Left renal pelvis (tissue), 4 donors: ENCODE measurements at regions not wholly inside any gene's neighbourhood (a gene's known extent, or its start where the extent isn't known, plus 50 kb on each side); places are given as distances from the start of the nearest gene placed in this dataset.

Experiments
- DNase-seq, 4 donors: peaks; one replicate each; pipeline ENCODE4 v3.0.0-alpha.2; 2013; ENCODE audit warnings: low read depth in 4 of 4, low spot score in 3 of 4

DNA sequence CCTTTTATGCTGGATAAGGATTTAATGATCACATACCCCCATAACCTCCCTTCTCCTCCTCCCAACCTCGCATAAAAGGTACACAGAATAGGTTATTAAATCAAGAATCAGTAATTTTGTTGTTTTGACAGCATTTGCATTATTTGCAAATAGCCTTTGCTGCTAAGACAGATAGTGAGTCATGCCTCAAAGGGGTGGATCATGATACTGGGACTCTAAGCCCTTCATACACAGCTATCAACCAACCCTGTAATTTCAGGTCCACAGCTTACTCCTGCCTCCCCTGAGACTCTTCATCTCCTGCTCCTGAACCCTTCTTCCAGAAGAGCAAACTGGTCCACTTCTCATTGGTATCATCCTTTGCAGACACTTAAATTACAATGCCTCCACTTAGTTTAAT lies 73.8 kb upstream of the KLHL29 start:
- DNase-seq: no peak

GRCh38 chr2:23312996-23313606 lies 71.9 kb upstream of the KLHL29 start:
- no peak for DNase-seq

DNA sequence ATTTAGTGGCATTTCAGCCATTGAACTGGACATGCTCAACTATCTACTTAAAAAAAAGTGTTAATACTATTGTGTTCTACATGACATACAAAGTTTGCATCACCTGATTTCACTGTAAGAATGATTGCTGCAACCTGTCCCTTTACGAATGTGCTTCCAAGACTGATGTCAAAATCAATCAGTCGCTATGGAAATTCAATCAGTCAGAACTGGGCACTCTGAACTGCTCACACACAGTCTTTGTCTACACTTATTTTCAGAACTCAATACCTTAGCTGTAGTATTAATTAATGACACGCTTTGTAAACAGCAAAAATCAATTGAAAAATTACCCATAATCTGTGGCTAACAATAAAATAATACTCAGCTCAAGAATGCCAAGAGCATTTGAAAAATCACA lies 70.3 kb upstream of the KLHL29 start:
- no peak for DNase-seq

- no peak for DNase-seq
Observed at GRCh38 chr2:23320058-23320457, 64.9 kb upstream of the KLHL29 start.

DNA sequence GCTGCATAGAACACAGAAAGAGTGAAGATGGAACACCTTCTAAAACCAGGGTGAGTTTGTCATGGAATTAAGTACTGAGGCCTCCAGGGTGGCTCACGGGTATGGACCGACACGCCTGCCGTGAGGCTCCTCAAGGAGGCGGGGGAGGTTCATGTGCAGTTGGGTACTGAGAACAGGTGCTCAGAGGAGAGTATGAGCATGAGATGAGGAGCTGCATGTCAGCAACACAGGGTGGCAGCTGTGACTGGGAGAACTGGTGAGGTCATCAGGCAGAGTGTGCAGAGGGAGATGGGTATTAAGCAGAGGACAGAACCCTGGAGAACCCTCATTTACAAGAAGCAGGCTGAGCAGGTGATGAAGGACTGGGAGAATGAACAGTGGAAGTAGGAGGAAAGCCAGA lies 63.2 kb upstream of the KLHL29 start:
- DNase-seq: no peak

GRCh38 chr2:23322567-23323197 lies 62.3 kb upstream of the KLHL29 start:
- DNase-seq: no peak

GRCh38 chr2:23323198-23323916 lies 61.6 kb upstream of the KLHL29 start:
- DNase-seq: no peak

DNA sequence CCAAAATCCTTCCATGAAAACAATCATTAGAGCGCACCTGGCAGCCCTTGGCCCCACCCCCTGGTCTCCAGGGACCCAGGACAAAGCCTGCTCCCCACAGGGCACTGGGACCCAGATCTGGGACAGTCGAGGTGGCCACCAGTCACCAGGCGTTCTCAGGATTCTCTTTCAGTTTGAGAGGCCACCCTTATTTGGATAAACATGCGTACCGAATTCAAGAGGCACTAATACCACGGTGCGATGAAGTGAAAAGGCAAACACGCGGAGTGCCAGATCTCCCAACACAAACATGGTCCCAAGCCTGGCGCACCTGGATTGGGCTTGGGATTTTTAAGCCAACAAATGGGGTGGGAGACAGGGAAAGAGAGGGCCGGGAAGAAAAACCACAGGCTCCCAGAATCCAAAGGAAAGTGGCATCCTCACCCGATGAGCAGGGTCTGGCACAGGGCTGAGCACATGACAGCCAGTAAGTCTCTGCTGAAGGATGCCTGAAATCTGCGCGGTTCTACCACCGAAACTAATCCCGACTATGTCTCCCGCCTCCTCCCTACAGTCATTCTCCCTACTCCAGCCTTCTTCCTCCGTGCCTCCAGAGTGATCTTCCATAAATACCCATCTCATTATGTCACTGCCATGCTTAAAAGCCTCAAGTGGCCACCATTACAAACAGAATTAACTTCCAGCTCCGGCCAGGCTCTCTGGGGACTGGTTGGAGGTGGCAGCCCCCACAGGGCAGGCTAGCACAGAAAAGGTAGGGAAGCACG lies 60.9 kb upstream of the KLHL29 start:
- no peak for DNase-seq

GRCh38 chr2:23326330-23326729 lies 58.6 kb upstream of the KLHL29 start:
- no peak for DNase-seq

- DNase-seq: no peak
Observed at GRCh38 chr2:23327416-23327815, 57.6 kb upstream of the KLHL29 start.

- no peak for DNase-seq
Observed at GRCh38 chr2:23327887-23328286, 57.1 kb upstream of the KLHL29 start.

GRCh38 chr2:23330214-23330613 lies 54.8 kb upstream of the KLHL29 start:
- no peak for DNase-seq
